ENCODE measurements at regions not wholly inside any gene's neighbourhood (a gene's known extent, or its start where the extent isn't known, plus 50 kb on each side); places are given as distances from the start of the nearest gene placed in this dataset.

GRCh38 chr15:62757535-62757934 is 285.0 kb upstream of the TPM1 start:
- H3K36me3 Mint-ChIP-seq, result no peaks in the 10 kb centered on the region
- no peaks in the 10 kb centered on the region for H3K27me3 Mint-ChIP-seq
- POLR2A ChIA-PET, result no interaction called here
- no peak for DNase-seq
- H3K4me3 Mint-ChIP-seq, result no peak overlapping the region
- peak overlapping the region; percentile 34 for H3K27ac Mint-ChIP-seq
- no peaks in the 10 kb centered on the region for H3K9me3 Mint-ChIP-seq
- ATAC-seq (ENCODE audit: low read depth), result no peak
- H3K4me1 Mint-ChIP-seq, result no peaks in the 10 kb centered on the region

DNA sequence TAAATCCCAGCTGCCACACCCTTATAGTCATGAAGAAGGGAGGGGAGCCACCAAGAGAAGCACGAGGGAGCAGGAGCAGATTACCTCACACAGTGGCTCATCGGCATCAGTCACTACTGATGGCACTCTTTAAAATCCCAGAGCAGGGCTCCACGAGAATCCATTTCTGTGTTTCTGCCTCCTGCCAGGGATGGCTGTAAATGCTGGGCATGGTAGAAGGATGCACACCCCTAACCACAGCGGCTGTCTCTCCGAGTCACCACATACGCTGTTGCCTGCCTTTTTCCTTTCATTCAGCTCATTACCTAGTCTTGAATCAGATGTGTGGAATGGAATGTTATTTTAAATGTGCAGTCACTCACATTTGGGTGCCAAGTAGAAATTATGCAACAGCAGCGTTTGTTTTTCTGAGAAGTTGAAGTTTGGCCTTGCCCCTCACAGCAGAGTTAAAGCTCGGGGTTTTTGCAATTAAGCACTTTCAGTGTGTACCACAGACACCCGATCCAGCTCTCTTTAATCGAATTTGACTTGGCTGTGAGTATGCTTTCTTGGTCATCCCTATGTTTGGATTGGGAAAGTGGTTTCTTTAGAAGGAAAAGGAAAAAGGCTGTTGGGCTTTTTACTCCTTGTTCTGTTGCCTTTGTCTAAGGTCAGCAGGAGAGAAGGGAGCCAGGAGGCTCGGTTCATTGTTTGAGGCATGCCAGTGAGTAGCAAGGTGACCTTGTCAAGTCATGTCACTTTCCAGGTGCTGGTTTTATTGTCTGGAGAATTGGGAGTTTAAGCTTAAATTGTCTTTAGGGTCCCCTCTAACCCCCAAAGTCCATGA is 284.2 kb upstream of the TPM1 start:
- Mint-ChIP-seq H3K9me3 (no peaks in the 10 kb centered on the region), H3K36me3 (no peaks in the 10 kb centered on the region), H3K27ac (no peak overlapping the region), H3K4me3 (no peak overlapping the region), H3K4me1 (no peaks in the 10 kb centered on the region), H3K27me3 (no peaks in the 10 kb centered on the region)
- no peak for DNase-seq
- ATAC-seq (ENCODE audit: low read depth), result no peak
- POLR2A ChIA-PET, result no interaction called here

DNA sequence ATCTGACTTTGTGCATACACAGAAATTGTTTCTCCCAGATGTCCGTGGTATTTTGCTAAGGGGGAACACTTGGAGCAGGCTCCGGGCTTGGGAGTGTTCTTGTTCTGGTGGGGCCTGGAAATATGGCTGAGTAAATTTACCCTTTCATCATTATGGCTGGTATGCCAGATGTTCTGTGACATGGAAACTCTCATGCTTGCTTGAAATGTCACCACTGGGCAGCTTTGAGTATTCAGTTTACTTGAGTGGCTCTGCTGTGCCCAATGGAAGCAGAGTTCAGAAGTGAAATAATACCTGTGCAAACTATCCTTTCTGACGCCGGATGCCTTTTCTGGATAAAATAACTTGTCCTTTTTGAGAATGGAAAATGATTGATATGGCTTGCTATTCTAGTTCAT is 283.6 kb upstream of the TPM1 start:
- Mint-ChIP-seq H3K4me3 (no peak overlapping the region), H3K4me1 (no peaks in the 10 kb centered on the region), H3K9me3 (no peaks in the 10 kb centered on the region), H3K36me3 (no peaks in the 10 kb centered on the region), H3K27ac (no peak overlapping the region), H3K27me3 (no peaks in the 10 kb centered on the region)
- POLR2A ChIA-PET, result no interaction called here
- ATAC-seq (ENCODE audit: low read depth) (no peak), DNase-seq (no peak)

DNA sequence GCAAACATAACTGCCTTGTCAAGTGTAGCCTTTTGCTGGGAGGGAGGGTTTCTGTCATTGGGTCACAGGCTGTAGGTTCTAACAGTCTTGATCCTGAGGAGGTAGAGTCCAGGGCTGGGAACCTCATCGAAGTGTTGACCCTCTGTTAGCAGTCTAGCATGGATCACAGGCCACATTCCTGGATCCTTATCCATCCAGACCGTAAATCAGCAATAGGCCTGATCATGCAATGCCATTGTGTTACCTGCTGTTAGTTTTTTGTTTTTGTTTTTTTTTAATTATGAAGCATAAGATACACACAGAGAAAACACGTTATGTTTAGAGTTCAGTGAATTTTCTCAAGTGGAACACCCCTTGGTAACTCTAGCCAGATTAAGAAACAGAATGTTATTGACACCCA is 282.0 kb upstream of the TPM1 start:
- DNase-seq, result no peak
- Mint-ChIP-seq H3K27ac (no peak overlapping the region), H3K27me3 (no peaks in the 10 kb centered on the region), H3K4me1 (no peaks in the 10 kb centered on the region), H3K9me3 (no peaks in the 10 kb centered on the region), H3K36me3 (no peaks in the 10 kb centered on the region), H3K4me3 (no peak overlapping the region)
- ATAC-seq (ENCODE audit: low read depth), result no peak
- POLR2A ChIA-PET, result no interaction called here

- Mint-ChIP-seq H3K36me3 (no peaks in the 10 kb centered on the region), H3K27me3 (no peaks in the 10 kb centered on the region), H3K4me3 (no peak overlapping the region), H3K4me1 (no peaks in the 10 kb centered on the region), H3K27ac (no peak overlapping the region), H3K9me3 (no peaks in the 10 kb centered on the region)
- POLR2A ChIA-PET, result no interaction called here
- no peak for ATAC-seq (ENCODE audit: low read depth)
- no peak for DNase-seq
Measured at GRCh38 chr15:62765916-62766315, 276.6 kb upstream of the TPM1 start.

GRCh38 chr15:62766599-62766998 is 275.9 kb upstream of the TPM1 start:
- POLR2A ChIA-PET, result no interaction called here
- Mint-ChIP-seq H3K4me1 (no peaks in the 10 kb centered on the region), H3K36me3 (no peaks in the 10 kb centered on the region), H3K27ac (no peak overlapping the region), H3K9me3 (no peaks in the 10 kb centered on the region), H3K27me3 (no peaks in the 10 kb centered on the region), H3K4me3 (no peak overlapping the region)
- ATAC-seq (ENCODE audit: low read depth) (no peak), DNase-seq (no peak)

GRCh38 chr15:62769604-62770003 is 272.9 kb upstream of the TPM1 start:
- Mint-ChIP-seq H3K4me1 (no peaks in the 10 kb centered on the region), H3K36me3 (no peaks in the 10 kb centered on the region), H3K27me3 (no peaks in the 10 kb centered on the region), H3K4me3 (no peak overlapping the region), H3K9me3 (no peaks in the 10 kb centered on the region), H3K27ac (no peak overlapping the region)
- no peak for DNase-seq
- ATAC-seq (ENCODE audit: low read depth), result no peak
- POLR2A ChIA-PET, result no interaction called here

- DNase-seq, result no peak
- H3K9me3 Mint-ChIP-seq, result no peaks in the 10 kb centered on the region
- H3K4me3 Mint-ChIP-seq, result no peak overlapping the region
- no peaks in the 10 kb centered on the region for H3K4me1 Mint-ChIP-seq
- no peaks in the 10 kb centered on the region for H3K36me3 Mint-ChIP-seq
- no peak for ATAC-seq (ENCODE audit: low read depth)
- no peak overlapping the region for H3K27ac Mint-ChIP-seq
- no peaks in the 10 kb centered on the region for H3K27me3 Mint-ChIP-seq
- POLR2A ChIA-PET, result no interaction called here
Measured at GRCh38 chr15:62770111-62770660, 272.4 kb upstream of the TPM1 start.

- no peaks in the 10 kb centered on the region for H3K4me1 Mint-ChIP-seq
- POLR2A ChIA-PET, result no interaction called here
- H3K36me3 Mint-ChIP-seq, result no peaks in the 10 kb centered on the region
- H3K4me3 Mint-ChIP-seq, result no peak overlapping the region
- ATAC-seq (ENCODE audit: low read depth), result no peak
- H3K9me3 Mint-ChIP-seq, result no peaks in the 10 kb centered on the region
- H3K27ac Mint-ChIP-seq, result no peak overlapping the region
- no peak for DNase-seq
- no peaks in the 10 kb centered on the region for H3K27me3 Mint-ChIP-seq
Measured at GRCh38 chr15:62770752-62771151, 271.8 kb upstream of the TPM1 start.

GRCh38 chr15:62771234-62771633 is 271.3 kb upstream of the TPM1 start:
- no peak overlapping the region for H3K4me3 Mint-ChIP-seq
- no peaks in the 10 kb centered on the region for H3K36me3 Mint-ChIP-seq
- ATAC-seq (ENCODE audit: low read depth) (no peak), DNase-seq (no peak)
- POLR2A ChIA-PET, result no interaction called here
- H3K27ac Mint-ChIP-seq, result no peak overlapping the region
- H3K27me3 Mint-ChIP-seq, result no peaks in the 10 kb centered on the region
- no peaks in the 10 kb centered on the region for H3K4me1 Mint-ChIP-seq
- no peaks in the 10 kb centered on the region for H3K9me3 Mint-ChIP-seq

GRCh38 chr15:62773369-62774165 is 269.0 kb upstream of the TPM1 start:
- POLR2A ChIA-PET, result no interaction called here

GRCh38 chr15:62775932-62776331 is 266.6 kb upstream of the TPM1 start:
- Mint-ChIP-seq H3K27me3 (no peaks in the 10 kb centered on the region), H3K4me3 (no peak overlapping the region), H3K4me1 (no peaks in the 10 kb centered on the region), H3K27ac (no peak overlapping the region), H3K36me3 (no peaks in the 10 kb centered on the region), H3K9me3 (no peaks in the 10 kb centered on the region)
- no peak for ATAC-seq (ENCODE audit: low read depth)
- POLR2A ChIA-PET, result no interaction called here
- no peak for DNase-seq

More at GRCh38 chr15:62773369-62774165, 269.0 kb upstream of the TPM1 start:
- ATAC-seq (ENCODE audit: low read depth), result no peak
- no peak overlapping the region for H3K27ac Mint-ChIP-seq
- H3K4me1 Mint-ChIP-seq, result no peaks in the 10 kb centered on the region
- no peaks in the 10 kb centered on the region for H3K9me3 Mint-ChIP-seq
- no peaks in the 10 kb centered on the region for H3K27me3 Mint-ChIP-seq
- no peak for DNase-seq
- H3K4me3 Mint-ChIP-seq, result no peak overlapping the region
- H3K36me3 Mint-ChIP-seq, result no peaks in the 10 kb centered on the region

- Mint-ChIP-seq H3K4me1 (no peaks in the 10 kb centered on the region), H3K27me3 (no peaks in the 10 kb centered on the region), H3K4me3 (no peak overlapping the region), H3K9me3 (no peaks in the 10 kb centered on the region), H3K36me3 (no peaks in the 10 kb centered on the region), H3K27ac (no peak overlapping the region)
- ATAC-seq (ENCODE audit: low read depth) (no peak), DNase-seq (no peak)
- POLR2A ChIA-PET, result no interaction called here
Measured at GRCh38 chr15:62777671-62778070, 264.9 kb upstream of the TPM1 start.
